ENCODE measurements at regions not wholly inside any gene's neighbourhood (a gene's known extent, or its start where the extent isn't known, plus 50 kb on each side); places are given as distances from the start of the nearest gene placed in this dataset.

- Histone ChIP-seq H3K36me3 (replicated peaks in 1 of 2; ENCODE audit: control insufficient read depth in 1 of 2, insufficient read depth in 2 of 2, low read length in 2 of 2) (no peaks in the 10 kb centered on the region), H3K27me3 (ENCODE audit: control insufficient read depth in 1 of 2, insufficient read depth in 2 of 2, low read length in 2 of 2) (peaks cover 1 to 32% of the 10 kb centered on the region in 2 experiments; a peak in 2 of 5 replicates), H3K79me2 (ENCODE audit: insufficient read depth, low read length) (no peaks in the 10 kb centered on the region), H3K4me2 (ENCODE audit: low read depth, low read length) (no peak overlapping the region), H4K20me1 (ENCODE audit: insufficient read depth, low read length) (no peaks in the 10 kb centered on the region), H3K9me3 (ENCODE audit: low read length) (no peaks in the 10 kb centered on the region), H3K4me1 (ENCODE audit: insufficient read depth, low read length) (no peaks in the 10 kb centered on the region), H3K9ac (ENCODE audit: insufficient read depth, low read depth, low read length) (no peak overlapping the region), H2AFZ (ENCODE audit: low read length) (no peak overlapping the region), H3K27ac (ENCODE audit: extremely low read length, insufficient read depth, low read length) (no peak overlapping the region), H3K4me3 (replicated peaks in 1 of 3; ENCODE audit: insufficient read depth in 1 of 3, low read depth in 2 of 3, low read length in 3 of 3) (no peak overlapping the region)
- FAIRE-seq (no peak), DNase-seq (ENCODE audit: low spot score) (no peak), ATAC-seq (peak; percentile 45)
- in situ Hi-C loops (cut with HindIII; ENCODE audit: extremely low pct_ligation_motif_present, low pct_unique_long_range_greater_than_20kb) = no loop called here
- intact Hi-C loops (cut with micrococcal nuclease; ENCODE audit: unreplicated experiment) = no loop called here
- POLR2A ChIA-PET = no interaction called here
- no TSS peak for BruUV-seq (replicated peaks)
- 36% methylated on average over 16 of the region's 16 CpGs for WGBS (ENCODE audit: low lambda C conversion rate)
- CTCF ChIA-PET (ENCODE audit: low intra/inter-chr PET ratio, low total read pairs) = no interaction called here
- TF ChIP-seq E2F2 (CRISPR knock-in tag; IDR thresholded peaks at IDR 0.05; ENCODE audit: borderline replicate concordance) (no peak), DZIP1 (CRISPR knock-in tag; IDR thresholded peaks at IDR 0.05) (no peak), MLX (CRISPR knock-in tag; IDR thresholded peaks at IDR 0.05) (no peak), KDM4B (CRISPR knock-in tag; IDR thresholded peaks at IDR 0.05) (no peak), SAP130 (CRISPR knock-in tag; IDR thresholded peaks at IDR 0.05; ENCODE audit: low read depth) (no peak), ZSCAN29 (CRISPR knock-in tag; conservative IDR thresholded peaks at IDR 0.05) (no peak), ZNF281 (CRISPR knock-in tag; IDR thresholded peaks at IDR 0.05; ENCODE audit: borderline replicate concordance) (no peak), RAD21 (CRISPR knock-in tag; IDR thresholded peaks at IDR 0.05) (no peak), SMARCE1 (IDR thresholded peaks at IDR 0.05; ENCODE audit: borderline replicate concordance) (no peak), ZMYM4 (CRISPR knock-in tag; IDR thresholded peaks at IDR 0.05) (no peak), ZNF546 (CRISPR knock-in tag; conservative IDR thresholded peaks at IDR 0.05) (no peak), AKNA (CRISPR knock-in tag; IDR thresholded peaks at IDR 0.05; ENCODE audit: borderline replicate concordance) (no peak), YY1 (IDR thresholded peaks at IDR 0.05; ENCODE audit: insufficient read depth, insufficient replicate concordance, low read depth, low read length) (no peak)
Observed at GRCh38 chr6:7673063-7673536, 52.8 kb upstream of the BMP6 start.
